Epithelial cell of esophagus (primary cell): ENCODE measurements at regions not wholly inside any gene's neighbourhood (a gene's known extent, or its start where the extent isn't known, plus 50 kb on each side); places are given as distances from the start of the nearest gene placed in this dataset.

Source experiments
- DNase-seq: peaks from one replicate; pipeline ENCODE4 v3.0.0; 2010; ENCODE audit warnings: low read depth
- H3K4me3 ChIP-seq: 2 replicates; pipeline ENCODE4 v1.5.1; 2011; ENCODE audit warnings: mild to moderate bottlenecking, low read length, control low read depth
- CTCF ChIP-seq: IDR thresholded peaks from 2 replicates; pipeline ENCODE4 v1.5.1; 2011; ENCODE audit warnings: low read depth, mild to moderate bottlenecking, low read length, control low read depth, inconsistent platforms; ENCODE audit not compliant: insufficient read depth; ENCODE audit errors: missing control alignments

- DNase-seq: no peak
- TF ChIP-seq CTCF: no peak
- no peak overlapping the region for H3K4me3 ChIP-seq
Measured at GRCh38 chr2:193505620-193506019, 1310.9 kb upstream of the TMEFF2 start.

- no peak overlapping the region for H3K4me3 ChIP-seq
- DNase-seq: no peak
- TF ChIP-seq CTCF: no peak
Measured at GRCh38 chr2:193502363-193503035, 1307.8 kb upstream of the TMEFF2 start.

GRCh38 chr2:193496786-193497185 lies 1302.1 kb upstream of the TMEFF2 start:
- no peak for TF ChIP-seq CTCF
- DNase-seq: no peak
- H3K4me3 ChIP-seq: no peak overlapping the region

GRCh38 chr2:193482557-193482956 lies 1287.8 kb upstream of the TMEFF2 start:
- no peak for DNase-seq
- no peak for TF ChIP-seq CTCF
- H3K4me3 ChIP-seq: no peak overlapping the region

GRCh38 chr2:193480187-193480586 lies 1285.5 kb upstream of the TMEFF2 start:
- no peak overlapping the region for H3K4me3 ChIP-seq
- TF ChIP-seq CTCF: no peak
- DNase-seq: no peak

GRCh38 chr2:193476171-193476800 lies 1281.6 kb upstream of the TMEFF2 start:
- TF ChIP-seq CTCF: no peak
- no peak overlapping the region for H3K4me3 ChIP-seq
- DNase-seq: no peak

- no peak for TF ChIP-seq CTCF
- H3K4me3 ChIP-seq: no peak overlapping the region
- DNase-seq: peak; percentile 6
Measured at GRCh38 chr2:193475038-193475437, 1280.3 kb upstream of the TMEFF2 start.
